Tongue (tissue), 1 donor: ENCODE measurements at regions not wholly inside any gene's neighbourhood (a gene's known extent, or its start where the extent isn't known, plus 50 kb on each side); places are given as distances from the start of the nearest gene placed in this dataset.

Source experiments
- DNase-seq: peaks from one replicate; pipeline ENCODE4 v3.0.0-alpha.2; 2015

DNA sequence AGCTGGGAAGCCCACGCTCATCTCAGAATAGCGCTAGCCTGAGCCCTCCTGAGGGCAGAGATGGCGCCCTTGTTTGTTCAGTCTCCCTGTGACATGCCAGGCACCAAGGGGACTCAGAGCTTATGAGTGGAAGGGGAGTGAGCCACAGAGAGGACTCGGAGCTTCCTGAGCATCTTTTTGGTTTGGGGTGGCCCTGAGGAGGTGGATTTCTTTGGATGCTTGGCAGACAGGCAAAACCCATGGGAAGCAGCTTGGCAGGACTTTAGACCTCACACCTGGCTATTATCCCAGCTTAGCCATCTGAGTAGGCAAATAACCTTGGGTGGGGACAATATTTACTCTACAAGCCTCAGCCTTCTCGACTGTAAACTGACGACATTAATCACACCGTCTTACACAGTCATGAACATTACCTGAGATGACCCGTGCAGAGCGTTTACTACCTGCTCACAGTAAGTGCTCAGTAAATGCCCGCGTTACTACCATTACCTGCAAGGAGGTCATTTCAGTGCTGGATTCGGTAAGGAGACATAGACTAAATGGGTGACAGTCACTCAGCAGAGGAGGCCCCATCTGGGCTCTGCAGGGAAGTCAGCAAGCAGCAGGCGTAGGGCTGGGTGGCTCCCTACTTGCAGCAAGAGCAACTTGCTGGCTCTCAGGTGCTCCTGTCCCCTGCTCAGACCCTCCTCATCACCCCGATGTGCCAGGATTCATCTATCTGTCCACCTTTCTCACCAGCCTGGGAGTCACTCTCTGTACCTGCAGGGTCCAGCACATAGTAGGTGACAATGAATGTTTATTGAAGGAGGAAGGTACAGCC is 54.9 kb downstream of the KLHDC7A start:
- DNase-seq, result no peak

DNA sequence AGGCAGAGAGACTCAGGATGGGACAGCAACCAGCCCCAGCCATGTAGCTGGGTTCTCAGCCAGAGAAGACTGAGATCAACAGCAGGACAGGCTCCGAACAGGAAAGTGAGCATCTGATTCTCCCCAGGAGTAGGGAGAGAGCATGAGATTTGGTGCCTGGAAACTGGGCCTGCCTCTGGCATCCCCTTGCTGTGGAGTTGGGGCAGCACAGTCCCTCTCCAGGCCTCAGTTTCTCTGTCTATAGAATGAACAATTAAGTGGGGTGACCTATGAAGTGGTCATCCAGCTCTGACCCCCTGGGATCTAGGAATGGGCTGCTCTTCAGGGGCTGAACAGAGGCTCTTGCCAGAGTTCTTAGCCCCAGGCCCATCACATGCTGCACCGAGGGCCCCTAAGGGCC is 55.6 kb downstream of the KLHDC7A start:
- DNase-seq, result no peak

DNA sequence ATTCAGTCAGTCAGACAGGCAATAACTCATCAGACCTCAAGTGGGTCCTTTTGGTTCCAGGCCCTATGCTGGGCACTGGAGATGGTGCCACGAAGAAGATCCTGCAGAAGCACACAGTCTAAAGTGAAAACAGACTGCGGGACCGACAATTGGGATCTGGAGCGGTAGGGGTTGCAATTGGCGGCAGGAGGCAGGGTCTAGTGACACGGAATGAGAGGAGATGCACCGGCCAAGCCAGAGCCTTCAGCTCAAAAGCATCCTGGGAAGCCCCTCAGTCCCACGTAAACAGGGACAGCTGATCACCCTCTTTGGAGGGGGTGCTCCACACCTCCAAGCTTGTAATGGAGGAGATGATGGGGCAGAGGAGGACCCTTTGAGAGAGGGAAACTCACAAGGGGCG is 56.2 kb downstream of the KLHDC7A start:
- DNase-seq, result no peak

DNA sequence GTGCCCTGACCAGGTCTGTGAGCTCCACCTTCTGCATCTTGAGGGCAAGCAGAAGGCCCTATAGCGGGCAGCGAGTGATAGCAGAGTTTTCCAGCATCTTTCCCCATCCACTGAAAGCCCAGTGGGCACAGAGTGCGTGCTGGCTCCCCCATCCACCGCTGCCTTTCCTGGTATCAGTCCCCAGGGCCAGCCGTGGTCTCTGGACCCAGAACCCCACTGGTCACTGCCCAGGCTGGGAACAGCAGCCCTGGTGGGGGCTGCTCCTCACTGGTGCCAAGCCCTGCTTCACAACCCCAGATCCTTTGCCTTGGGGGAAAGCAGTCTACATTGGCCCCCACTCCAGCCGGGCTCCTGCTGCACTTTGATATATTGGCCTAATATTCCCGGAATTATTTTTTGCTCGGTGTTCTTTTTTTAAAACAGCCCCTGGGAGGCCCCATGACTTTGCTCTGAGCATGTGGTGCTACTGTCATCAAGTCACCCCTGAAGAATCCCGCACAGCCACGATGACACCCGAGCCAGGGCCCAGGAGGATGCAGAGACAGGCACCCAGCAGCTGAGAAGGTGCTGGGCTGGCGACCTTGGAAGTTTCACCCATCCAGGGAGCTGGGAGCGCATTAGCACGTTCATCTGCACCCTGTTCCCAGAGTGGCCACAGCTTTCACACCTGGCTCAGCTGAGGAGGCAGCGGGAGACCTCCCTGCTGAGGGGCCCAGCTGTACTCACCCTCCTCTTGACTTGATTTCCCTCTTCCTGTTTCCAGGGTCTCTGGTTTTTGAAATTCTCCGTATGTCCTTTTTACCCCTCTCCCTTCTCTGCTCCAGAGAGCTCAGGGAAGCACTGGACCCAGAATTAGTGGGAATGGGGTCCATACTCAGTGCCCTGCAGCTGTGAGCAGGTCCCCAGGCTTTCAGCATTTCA is 56.9 kb downstream of the KLHDC7A start:
- DNase-seq, result no peak

DNA sequence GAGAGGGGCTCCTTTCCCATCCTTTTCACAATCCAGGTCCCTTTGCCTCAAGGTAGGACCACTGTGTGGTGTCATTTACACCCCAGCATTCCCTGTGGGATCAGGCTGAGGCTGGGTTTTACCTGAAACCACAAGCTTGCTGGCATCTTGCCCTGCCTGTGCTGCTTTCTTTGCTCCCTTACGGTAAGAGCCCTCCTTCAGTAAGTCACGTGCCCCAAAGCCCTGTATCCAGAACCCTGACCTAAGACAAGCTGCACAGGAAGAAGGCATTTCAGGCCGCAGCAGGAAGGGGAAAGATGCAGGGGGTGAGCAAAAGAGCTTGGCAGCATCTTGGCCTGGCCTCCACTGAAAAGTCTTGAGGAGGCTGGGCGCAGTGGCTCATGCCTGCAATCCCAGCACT is 58.4 kb downstream of the KLHDC7A start:
- no peak for DNase-seq

DNA sequence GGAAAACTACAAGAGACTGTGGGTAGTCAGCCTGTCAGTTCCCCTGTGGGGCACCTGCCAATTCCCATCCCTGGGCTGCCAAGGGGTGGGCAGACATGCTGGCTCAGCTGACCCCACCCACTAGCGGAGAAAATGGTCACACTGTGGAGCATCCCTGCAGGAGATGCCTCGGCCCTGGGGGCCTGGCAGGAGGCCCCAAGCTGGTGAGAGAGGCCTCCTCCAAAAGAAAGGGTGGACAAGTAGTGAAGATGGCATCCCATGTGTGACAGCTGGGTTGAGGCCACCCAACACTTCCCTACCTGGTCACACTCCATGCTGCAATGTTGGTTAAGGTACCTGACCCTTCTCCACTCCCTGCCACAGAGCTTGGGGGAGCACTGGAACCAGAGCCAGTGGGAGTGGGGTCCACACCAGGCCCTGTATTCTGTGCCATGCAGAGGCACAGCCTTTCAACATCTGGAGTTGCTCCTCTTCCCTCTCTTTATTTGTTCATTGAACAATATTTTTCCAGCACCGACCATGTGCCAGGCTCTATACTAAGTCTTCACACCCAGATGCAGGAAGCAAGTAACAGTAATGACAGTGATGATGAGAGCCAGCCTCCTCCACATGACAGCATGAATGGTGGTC is 59.5 kb downstream of the KLHDC7A start:
- no peak for DNase-seq

DNA sequence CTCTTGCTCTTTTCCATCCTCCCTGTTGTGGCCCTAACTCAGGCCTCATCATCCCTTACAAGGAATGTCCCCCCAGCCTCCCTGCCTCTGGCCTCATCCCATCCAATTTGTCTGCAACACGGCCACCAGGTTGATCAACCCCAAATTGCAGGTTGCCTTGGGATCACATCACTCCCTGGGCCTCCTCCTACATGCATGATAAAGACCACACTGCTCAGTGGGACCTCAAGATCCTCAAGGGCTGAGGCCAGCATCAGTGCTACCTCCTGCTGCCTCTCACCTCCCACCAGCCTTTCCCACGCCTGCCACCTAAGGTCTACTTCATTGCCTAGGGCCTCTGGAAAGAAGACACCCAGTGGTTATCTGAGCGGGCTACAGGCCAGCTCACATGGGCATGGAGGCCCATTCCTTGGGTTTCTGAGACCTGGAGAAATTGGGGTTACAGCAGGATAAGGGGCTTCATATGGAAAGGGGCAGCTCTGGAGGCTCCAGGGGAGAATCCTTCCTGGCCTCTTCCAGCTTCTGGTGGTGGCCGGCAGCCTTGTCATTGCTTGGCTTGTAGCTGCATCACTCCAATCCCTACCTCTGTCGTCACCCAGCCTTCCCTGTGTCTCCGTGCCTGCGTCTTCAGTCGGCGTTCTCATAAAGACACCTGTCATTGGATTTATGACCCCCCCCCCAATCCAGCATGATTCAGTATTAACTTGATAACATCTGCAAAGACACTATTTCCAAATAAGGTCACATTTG is 60.5 kb downstream of the KLHDC7A start:
- DNase-seq, result no peak

DNA sequence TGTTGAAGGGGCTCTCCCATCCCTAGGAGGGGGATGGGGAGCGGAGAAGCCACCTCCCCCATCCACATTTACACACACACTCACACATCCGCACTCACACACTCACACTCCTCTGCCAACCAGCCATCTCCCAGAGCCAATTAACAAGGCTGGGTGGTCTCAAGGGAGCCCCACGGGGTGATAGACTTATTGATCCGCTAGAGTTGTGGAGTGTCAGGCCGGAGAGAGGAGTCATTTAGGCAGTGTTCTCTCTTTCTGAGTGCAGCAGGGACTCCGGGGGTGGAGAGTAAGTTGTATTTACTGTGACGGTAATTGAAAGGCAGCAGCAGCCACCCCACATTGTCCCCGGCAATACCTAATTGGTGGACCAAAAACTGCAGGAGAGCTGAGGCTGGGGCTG is 61.6 kb downstream of the KLHDC7A start:
- no peak for DNase-seq

DNA sequence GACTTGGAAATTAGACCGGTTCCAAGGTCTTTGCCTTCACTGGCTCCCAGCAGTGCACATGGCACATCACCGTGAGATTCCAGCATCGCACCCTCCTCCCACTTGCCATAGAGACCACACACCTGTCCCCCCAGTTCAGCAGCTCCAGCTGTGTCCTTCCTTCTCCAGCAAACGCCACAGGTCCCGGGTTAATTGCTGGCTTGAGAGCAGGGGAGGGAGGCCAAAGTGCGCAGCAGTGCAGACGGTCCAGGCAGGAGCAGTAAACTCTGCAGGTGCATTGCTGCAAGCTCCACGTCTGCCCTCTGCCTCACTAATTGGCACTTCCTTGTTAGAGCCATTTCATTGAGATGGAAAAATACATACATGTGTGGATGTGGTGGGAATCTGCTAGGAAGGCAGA is 65.3 kb downstream of the KLHDC7A start:
- no peak for DNase-seq

DNA sequence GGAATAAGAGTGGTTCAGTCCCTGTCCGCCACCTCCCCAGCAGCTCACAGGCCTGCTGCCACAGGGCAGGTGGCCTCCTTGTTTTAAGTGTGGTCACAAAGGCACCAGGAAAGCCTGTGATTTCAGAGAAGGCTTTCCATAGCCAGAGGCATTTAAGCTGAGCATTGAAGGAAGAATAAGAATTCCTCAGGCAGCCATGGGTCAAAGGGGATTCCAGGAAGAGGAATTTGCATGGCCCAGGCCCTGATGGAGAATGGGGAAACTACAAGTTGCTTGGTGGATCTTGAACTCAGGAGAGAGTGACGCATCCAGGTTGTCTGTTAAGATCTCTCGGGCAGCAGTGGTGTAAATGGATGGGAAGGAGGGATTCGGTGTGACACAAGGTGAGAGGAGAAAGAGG is 66.7 kb downstream of the KLHDC7A start:
- no peak for DNase-seq

DNA sequence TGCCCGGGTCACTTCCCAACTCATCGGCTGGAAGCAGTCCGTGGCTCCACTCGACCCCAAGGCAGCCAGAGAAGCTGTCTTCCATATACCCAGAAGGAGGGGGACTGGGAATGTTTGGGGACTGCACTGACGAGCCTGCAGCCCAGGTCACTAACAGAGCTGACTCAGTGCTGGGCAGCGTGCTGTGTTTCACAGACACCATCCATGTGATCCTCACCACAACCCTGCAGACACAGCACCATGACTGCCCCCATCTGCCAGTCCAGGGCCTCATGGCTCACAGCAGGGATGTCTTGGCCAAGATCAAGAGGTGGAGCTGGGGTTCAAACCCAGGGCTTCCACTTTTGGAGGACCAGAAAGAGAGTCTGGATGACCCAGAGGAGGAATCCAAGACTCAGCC is 67.9 kb downstream of the KLHDC7A start:
- DNase-seq, result no peak

DNA sequence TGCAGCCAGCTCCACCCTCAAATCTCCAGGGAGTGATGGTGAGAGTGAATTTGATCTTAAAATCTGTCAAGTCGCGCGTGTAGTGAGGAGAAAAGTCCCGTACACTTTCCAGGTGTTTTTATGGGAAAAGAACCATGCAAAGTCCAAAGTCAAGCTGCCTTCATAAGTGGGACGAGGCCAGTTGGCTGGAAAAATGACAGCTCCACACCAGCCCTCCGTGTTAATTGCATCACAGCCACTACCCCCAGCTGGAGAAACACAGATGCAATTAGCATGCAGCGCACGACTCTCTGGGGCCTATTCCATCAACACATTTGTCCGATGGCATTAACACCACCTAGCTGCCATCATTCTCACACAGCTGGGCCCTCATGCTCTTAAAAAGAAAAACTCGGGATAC is 68.4 kb downstream of the KLHDC7A start:
- DNase-seq, result peak; percentile 26

DNA sequence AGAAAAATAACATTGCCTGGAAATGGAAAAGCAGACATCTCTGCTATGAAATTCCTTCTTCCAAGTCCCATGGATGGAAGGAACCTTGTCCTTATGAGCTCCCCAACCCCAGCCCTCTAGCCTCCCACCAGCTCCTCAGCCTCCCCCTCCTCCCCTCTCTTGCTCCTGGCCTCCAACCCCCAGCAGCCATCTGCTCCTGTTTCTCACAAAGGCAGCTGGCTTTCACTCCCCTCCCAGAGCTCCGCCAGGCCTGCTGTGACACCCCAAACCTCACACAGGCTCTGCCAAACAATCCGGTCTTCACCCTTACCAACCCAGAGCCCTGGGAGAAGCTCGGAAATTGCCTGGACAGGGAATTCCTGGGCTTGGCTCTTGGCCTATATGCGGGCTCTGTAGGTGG is 69.2 kb downstream of the KLHDC7A start:
- peak; percentile 82 for DNase-seq

DNA sequence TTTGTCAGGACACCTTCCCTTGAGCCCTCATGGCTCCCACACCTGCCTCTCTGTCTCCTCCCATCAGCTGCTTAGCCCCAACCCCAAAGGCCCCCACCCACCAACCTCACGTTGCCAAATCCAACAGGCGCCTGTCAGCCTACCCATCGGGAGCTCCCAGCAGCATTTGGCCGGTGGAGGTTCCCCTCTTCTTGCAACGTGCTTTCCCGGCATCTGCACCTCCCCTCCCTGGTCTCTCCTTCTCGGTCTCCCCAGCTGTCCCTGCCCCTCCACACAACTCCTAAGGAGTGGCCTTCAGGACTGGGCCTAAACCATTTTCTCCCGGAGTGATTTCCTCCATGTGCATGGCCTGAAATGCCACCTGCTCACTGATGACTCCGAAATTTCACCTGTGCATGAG is 71.9 kb downstream of the KLHDC7A start:
- DNase-seq, result peak; percentile 51

DNA sequence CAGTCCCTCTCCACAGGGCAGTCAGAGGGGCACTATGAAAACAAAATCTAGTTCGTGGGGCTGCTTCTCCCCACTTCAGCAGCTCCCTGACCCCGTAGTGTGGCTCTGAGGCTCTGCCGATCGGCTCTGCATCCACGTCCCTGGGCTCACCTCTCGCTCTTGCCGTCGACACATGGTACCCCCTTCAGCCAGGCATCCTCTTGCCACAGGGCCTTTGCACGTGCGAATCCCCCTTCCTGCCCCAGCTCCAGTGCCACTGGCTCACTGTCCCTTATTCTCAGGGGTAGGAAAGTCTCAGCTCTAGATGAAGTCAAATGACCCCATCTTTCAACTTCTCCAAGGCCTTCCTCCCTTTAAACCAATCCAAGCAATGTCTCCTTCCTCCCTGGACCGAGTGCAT is 72.7 kb downstream of the KLHDC7A start:
- DNase-seq, result no peak

DNA sequence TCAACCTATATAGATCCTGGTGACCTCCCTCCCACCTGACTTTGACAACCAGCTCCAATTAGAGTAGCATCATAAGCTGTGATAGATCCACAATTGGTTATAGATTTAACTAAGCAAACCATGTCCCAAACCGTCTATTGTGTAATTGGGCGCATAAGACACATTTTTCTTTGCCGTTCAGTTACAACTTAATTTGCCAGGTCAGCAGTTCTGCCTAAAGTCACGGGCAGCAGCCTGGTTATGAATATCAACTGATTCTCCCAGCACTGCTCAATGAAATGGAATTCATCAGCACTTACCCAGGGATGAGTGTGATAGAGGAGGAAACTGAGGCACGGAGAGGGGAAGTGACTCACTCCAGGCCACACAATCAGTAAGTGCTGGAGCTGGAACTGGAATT is 73.4 kb downstream of the KLHDC7A start:
- DNase-seq, result no peak

DNA sequence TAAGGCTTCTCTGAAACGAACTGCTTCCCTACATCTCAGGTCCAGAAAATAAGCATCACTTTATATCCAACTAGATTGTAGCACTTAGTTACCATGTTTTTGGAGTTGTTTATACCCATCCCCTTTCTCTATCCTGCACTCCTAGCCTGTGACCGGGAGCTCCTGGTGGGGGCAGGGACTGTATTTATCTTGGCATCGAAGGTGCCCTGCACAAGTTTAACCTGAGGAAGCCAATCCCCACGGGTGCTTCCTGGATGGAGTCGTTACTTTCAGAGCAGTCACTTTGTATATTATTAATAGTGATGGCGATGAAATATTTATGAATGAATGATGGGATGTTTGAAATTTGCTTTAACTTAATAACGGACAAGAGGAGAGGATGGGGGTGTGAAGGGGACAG is 73.9 kb downstream of the KLHDC7A start:
- DNase-seq, result no peak

DNA sequence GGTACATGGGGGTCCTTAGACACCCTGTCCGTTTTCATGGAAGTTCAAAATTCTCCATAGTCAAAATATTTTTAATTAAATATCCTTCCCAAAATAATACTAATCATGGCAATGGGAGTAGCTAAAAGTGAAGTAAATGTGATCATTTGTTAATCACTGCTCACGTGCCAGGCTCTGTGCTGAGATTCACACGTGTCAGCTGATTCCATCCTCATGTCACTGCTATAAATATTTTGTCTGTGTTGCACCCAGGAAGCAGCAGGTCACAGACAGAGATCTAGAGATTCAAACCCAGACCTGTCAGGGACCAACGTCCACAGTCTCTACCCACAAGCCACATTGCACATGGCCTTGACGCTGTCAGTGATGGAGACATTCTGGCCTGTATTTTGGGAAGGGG is 74.3 kb downstream of the KLHDC7A start:
- no peak for DNase-seq

DNA sequence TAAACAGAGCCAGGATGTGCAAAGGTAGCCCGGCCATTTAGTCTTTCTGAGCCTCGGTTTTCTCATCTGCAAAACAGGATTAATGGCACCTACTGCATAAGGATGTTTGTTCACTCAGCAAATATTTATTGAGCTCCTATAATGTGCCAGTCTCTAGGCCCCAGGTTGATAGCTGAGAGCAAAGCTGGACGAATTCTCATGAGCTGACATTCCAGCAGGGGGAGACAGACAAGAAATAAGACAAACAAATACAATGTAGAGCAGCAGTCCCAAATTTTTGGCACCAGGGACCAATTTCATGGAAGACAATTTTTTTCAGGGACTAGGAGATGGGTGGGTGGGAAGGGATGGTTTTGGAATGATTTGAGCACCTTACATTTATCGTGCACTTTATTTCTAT is 74.3 kb upstream of the PAX7 start:
- peak; percentile 31 for DNase-seq

DNA sequence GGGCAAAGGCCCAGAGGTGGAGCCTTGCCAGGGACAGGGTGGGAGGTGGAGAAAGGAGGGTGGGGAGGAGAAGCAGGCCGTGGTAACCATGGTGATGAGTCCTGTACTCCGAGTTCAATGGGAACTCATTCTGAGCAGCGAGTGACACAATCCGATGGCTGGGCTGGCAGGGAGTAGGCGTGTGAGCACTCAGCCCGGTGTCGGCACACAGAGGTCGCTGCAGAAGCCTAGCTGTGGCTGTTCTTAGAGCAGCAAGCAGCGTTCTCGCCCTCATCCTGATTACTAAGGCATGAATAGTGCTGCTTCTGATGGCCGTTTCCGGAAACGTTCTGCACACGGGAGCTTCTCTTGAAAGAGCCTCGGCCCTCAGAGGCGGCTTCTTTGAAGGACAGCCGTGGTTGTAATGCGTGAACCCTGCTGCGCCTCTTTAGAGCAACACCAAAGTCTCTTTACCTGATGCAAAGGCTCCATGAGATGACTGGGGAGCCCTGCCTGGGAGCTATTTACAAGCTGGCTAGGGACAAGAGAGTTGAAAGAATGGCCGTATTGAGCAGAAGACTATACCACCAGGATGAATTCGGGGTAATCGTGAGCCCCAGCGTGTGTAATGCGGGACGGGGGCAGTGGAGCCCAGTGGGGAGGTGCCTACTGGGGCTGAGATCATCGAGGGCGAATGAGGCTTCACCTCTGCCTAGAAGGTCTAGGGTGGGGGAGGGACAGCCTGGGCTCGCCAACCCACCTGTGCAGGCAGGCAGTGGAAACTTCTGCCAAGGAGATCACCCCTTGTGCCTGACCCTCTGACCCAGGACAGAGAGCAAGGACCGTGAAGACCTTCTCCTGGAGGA is 72.8 kb upstream of the PAX7 start:
- DNase-seq, result no peak

DNA sequence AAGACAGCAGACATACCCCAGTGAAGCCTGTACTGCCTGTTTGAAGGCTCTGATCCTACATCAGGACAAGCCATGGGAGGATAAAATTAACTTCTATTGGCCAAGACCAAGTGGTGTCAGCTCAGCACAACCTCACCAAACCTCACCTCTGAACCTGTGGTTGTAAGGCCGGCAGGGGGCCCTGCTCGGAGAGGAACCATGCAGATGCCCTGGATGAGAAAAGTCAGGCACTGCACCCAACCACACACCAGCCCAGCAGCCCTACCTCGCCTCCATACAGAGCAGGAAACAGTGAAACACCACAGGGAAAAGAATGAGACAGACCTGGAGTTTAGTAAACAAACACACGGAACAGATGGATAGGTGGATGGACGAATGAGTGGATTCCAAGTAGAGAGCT is 70.0 kb upstream of the PAX7 start:
- DNase-seq, result no peak
